Coronary artery (tissue), 2 donors: ENCODE measurements at regions not wholly inside any gene's neighbourhood (a gene's known extent, or its start where the extent isn't known, plus 50 kb on each side); places are given as distances from the start of the nearest gene placed in this dataset.
A peak's percentile ranks its signal among the peaks of the same experiment; 100 is the strongest.

Source experiments
- DNase-seq: peaks from one replicate; pipeline ENCODE4 v3.0.0-alpha.2; 2017; ENCODE audit warnings: low spot score
- H3K27ac ChIP-seq, 2 donors: fragments of 200-600 bp; sonication (generic); one replicate each; pipeline ENCODE4 v1.5.1; 2016 to 2019
- H3K4me3 ChIP-seq: fragments of 200-600 bp; sonication (generic); 2 replicates; pipeline ENCODE4 v1.5.1; 2016; ENCODE audit warnings: mild to moderate bottlenecking, moderate library complexity
- CTCF ChIP-seq: fragments of 200-600 bp; sonication (generic); IDR thresholded peaks from one replicate; pipeline ENCODE4 v1.5.1; 2019; ENCODE audit warnings: antibody characterized with exemption

- no peak for DNase-seq
- no peak for TF ChIP-seq CTCF
- Histone ChIP-seq H3K27ac (no peak overlapping the region), H3K4me3 (no peak overlapping the region)
These were observed 408.5 kb upstream of the MKI67 start for GRCh38 chr10:128534686-128535085.

DNA sequence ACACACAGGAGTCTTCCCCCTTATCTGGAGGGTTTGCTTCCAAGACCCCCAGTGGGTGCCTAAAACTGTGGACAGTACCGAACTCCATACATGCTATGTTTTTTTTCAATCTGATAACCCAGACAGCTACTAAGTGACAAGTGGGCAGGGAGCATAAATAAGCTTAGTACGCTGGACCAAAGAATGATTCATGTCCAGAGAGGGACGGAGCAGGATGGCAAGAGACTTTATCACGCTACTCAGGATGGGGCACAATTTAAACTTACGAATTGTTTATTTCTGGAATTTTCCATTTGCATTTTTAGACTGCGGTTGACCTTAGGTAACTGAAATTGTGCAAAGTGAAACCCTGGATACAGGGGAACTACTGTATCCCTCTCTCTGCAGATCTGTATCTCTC lies 410.0 kb upstream of the MKI67 start:
- no peak overlapping the region for H3K27ac ChIP-seq
- H3K4me3 ChIP-seq = no peak overlapping the region
- no peak for TF ChIP-seq CTCF
- DNase-seq = no peak

DNA sequence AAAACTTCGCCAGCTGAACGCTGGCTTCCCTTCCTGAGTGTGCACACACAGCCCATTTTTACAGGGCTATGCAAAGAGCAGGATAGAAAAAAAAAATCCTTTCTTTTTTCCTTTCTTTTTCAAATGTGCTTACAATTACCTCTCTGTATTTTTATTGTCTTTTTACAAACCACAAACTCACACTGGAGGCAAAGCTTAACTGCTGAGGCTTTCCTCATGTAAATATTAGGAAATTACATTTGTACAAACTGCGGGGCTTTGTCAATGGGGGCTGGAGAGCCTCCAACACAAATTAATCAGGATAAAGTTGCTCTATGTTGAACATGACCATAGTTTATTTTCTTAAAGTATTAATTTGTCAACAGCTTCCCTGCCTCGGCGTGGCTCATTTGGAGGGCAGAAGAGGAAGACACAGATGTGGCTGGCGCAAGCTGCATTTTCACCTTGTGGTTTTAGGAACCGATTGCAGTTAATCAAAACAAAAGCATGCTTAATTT lies 411.7 kb upstream of the MKI67 start:
- no peak for TF ChIP-seq CTCF
- Histone ChIP-seq H3K4me3 (no peak overlapping the region), H3K27ac (no peak overlapping the region)
- peak; percentile 8 for DNase-seq

- Histone ChIP-seq H3K27ac (no peak overlapping the region), H3K4me3 (no peak overlapping the region)
- no peak for TF ChIP-seq CTCF
- DNase-seq = no peak
These were observed 412.4 kb upstream of the MKI67 start for GRCh38 chr10:128538671-128539070.

GRCh38 chr10:128539510-128540127 lies 413.4 kb upstream of the MKI67 start:
- H3K27ac ChIP-seq = no peak overlapping the region
- H3K4me3 ChIP-seq = no peak overlapping the region
- TF ChIP-seq CTCF = no peak
- no peak for DNase-seq

DNA sequence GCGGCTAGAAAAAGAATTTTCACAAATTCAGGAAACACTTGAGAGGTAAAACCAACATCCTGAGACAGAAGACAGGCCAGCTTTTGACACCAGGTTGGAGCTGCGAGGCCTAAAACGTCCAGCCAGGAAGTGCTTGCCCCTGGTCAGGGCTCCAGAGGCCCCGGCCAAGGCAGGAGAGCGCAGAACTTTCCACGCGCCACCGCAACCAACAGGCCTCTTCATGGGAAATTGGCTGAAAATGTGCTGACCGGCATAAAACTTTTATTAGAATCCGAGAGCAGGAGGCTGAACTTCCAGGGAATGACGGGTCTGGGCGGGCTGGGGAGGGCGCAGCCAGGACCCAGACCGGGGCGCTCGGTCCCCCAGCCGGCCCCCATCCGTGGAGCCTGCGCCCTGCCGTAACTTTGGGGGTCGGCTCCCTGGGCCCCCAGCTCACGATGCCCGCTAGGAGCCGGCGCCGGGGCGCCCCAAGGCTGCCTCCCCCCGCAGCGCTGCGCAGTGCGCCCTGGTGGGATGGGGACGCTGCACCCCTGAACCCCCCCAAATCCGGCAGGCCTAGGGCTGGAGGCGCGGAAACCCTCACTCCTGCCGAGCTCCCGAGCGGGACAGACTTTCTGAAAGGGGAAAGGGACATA lies 414.0 kb upstream of the MKI67 start:
- DNase-seq = peak; percentile 45
- no peak for TF ChIP-seq CTCF
- Histone ChIP-seq H3K27ac (no peak overlapping the region), H3K4me3 (peak overlapping the region; percentile 40)
